ENCODE measurements at regions not wholly inside any gene's neighbourhood (a gene's known extent, or its start where the extent isn't known, plus 50 kb on each side); places are given as distances from the start of the nearest gene placed in this dataset.

DNA sequence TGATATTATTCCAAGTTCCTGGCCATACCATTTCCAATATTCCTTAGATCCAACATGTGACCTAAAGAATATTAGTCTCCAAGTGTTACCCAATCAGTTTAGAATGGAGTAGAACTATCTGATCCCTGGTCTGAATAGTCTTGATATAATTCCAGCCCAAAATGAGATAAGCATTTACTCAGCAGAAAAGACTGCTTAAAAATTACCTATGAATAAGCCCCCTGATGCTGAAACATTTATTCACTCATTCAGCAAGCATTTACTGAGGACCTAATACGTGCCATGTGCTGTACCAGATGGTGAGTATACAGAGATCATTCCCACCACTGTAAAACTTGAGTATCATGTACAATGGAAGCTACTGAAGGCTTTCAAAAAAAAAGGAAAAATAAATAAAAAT lies 157.0 kb downstream of the FAM114A2 start:
- DNase-seq (ENCODE audit: low read depth in 2 of 3, low spot score in 2 of 3) = no peak

GRCh38 chr5:153880106-153880505 lies 158.6 kb downstream of the FAM114A2 start:
- no peak for DNase-seq (ENCODE audit: low read depth in 2 of 3, low spot score in 2 of 3)

DNA sequence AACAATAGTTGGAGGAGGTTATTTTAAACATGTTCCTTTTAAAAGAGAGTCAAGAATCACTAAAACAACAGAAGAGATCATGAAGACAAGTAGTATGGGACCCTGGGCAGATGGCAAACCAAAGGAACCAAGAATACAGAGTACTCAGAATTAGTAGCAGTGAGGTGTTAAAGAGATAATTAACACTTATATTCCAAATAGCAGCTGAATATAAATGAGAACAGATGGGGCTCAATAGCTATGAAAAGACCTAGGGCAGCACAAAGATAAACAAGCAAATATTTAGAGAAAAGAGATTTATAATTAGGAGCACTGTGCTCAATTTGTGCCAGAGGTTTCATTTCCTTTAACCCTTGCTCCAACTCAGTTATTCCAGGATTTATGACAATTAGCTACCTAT lies 159.1 kb downstream of the FAM114A2 start:
- no peak for DNase-seq (ENCODE audit: low read depth in 2 of 3, low spot score in 2 of 3)

GRCh38 chr5:153866176-153866575 lies 172.5 kb downstream of the FAM114A2 start:
- no peak for DNase-seq (ENCODE audit: low read depth in 2 of 3, low spot score in 2 of 3)

- no peak for DNase-seq (ENCODE audit: low read depth in 2 of 3, low spot score in 2 of 3)
Measured at GRCh38 chr5:153865016-153865415, 173.7 kb downstream of the FAM114A2 start.

GRCh38 chr5:153863951-153864350 lies 174.8 kb downstream of the FAM114A2 start:
- DNase-seq (ENCODE audit: low read depth in 2 of 3, low spot score in 2 of 3) = no peak

Measured in hematopoietic multipotent progenitor cell (in vitro differentiated cells).